Heart right ventricle (tissue), 16 donors: ENCODE measurements at regions not wholly inside any gene's neighbourhood (a gene's known extent, or its start where the extent isn't known, plus 50 kb on each side); places are given as distances from the start of the nearest gene placed in this dataset.

Experiments
- ATAC-seq, 8 donors: fragments of 200-7000 bp; cut with Tn5 transposase; one replicate each; pipeline ENCODE4 v1.9.1; 2020; ENCODE audit warnings: mild to moderate bottlenecking in 8 of 8, moderate library complexity in 8 of 8, moderate number of reproducible peaks in 1 of 8
- DNase-seq, 2 donors: peaks; one replicate each; pipeline ENCODE4 v3.0.0-alpha.2; 2020
- H3K27ac ChIP-seq, 10 donors: fragments of 200-600 bp; sonication (generic) in 2 of 10; one replicate each; pipeline versions ENCODE4 v1.5.0 to v1.8.0; 2020 to 2022; ENCODE audit warnings: mild to moderate bottlenecking in 3 of 10
- H3K27me3 ChIP-seq, 7 donors: fragments of 200-600 bp; one replicate each; pipeline ENCODE4 v1.8.0; 2021 to 2022; ENCODE audit warnings: mild to moderate bottlenecking in 2 of 7
- H3K36me3 ChIP-seq, 9 donors: fragments of 200-600 bp; sonication (generic) in 1 of 9; one replicate each; pipeline versions ENCODE4 v1.5.0 to v1.8.0; 2020 to 2022; ENCODE audit warnings: mild to moderate bottlenecking in 2 of 9
- H3K4me1 ChIP-seq, 9 donors: fragments of 200-600 bp; sonication (generic) in 1 of 9; one replicate each; pipeline versions ENCODE4 v1.5.0 to v1.8.0; 2020 to 2022; ENCODE audit warnings: mild to moderate bottlenecking in 4 of 9
- H3K4me3 ChIP-seq, 10 donors: fragments of 200-600 bp; sonication (generic) in 2 of 10; one replicate each; pipeline versions ENCODE4 v1.5.0 to v1.8.0; 2020 to 2022; ENCODE audit warnings: mild to moderate bottlenecking in 7 of 10, moderate library complexity in 2 of 10
- H3K9me3 ChIP-seq, 11 donors: fragments of 200-600 bp in 10 of 11; sonication (generic) in 2 of 11; one replicate each; pipeline versions ENCODE4 v1.5.0 to v1.8.0; 2013 to 2022; ENCODE audit warnings: mild to moderate bottlenecking in 2 of 11, control low read depth in 1 of 11, moderate library complexity in 1 of 11
- CTCF ChIP-seq, 9 donors: fragments of 200-600 bp; sonication (generic) in 2 of 9; IDR thresholded peaks; one replicate each; pipeline versions ENCODE4 v1.5.0 to v1.8.0; 2021 to 2022; ENCODE audit warnings: antibody characterized with exemption in 9 of 9, mild to moderate bottlenecking in 5 of 9, moderate library complexity in 1 of 9
- WGBS, 2 donors: extraction: QIAGEN DNeasy Blood & Tissue Kit; methylation state at CpG; one replicate each; pipeline ENCODE4 v1.1.7; 2013; ENCODE audit warnings: inconsistent platforms in 1 of 2; 5-methylcytosine and 5-hydroxymethylcytosine counted together
- intact Hi-C, 10 donors: fragments of 100-400 bp; cut with DNase I; formaldehyde crosslinking; loops; one replicate each; pipeline versions ENCODE4 v1.11.1 to v1.14.2; 2022
- donor health status: Arrhythmogenic right ventricular cardiomyopathy.
- donor health status: ischemic (EF 13 %, LVEDD 7.1; RV severe dilation, severe dysfunction).
- donor health status: healthy with polysubstance abuse.
- donor health status: DM: no; HTN: yes; CAD: no.
- donor health status: DM: no; HTN: no; CAD: no.
- donor health status: ischemic (EF 25% LVEDD 6.9; RV normal size, moderate dysfunction).
- donor health status: ischemic (EF 25% LVEDD 5.7; RV mildly dilated, moderate dysfunction).
- donor health status: healthy.
- donor health status: DM: yes; HTN: yes; CAD: no.
- donor health status: Ischemic cardiomyopathy.
- donor health status: ischemic (EF 35%, LVEDD 5.7; RV mildly dilated, moderate dysfunction).
- donor health status: nonischemic (EF 11% LVEDD 7.7; RV severe dilation, severe dysfunction).
- donor health status: DM: yes; HTN: yes; CAD: no.
- donor health status: PGD.
- donor health status: ischemic (EF 29% LVEDD 5.4; RV normal size, mild dysfunction).
- donor health status: nonischemic (EF 23%, LVEDD 6.1; RV moderate dilation, normal function).

GRCh38 chr10:65292551-65292950 lies 1633.3 kb upstream of the LRRTM3 start:
- TF ChIP-seq CTCF (IDR thresholded peaks at IDR 0.05), result no peak
- Histone ChIP-seq H3K4me3 (no peak overlapping the region), H3K27ac (no peak overlapping the region), H3K4me1 (peaks cover 0 to 7% (median 0%) of the 10 kb centered on the region in 9 donors), H3K27me3 (no peaks in the 10 kb centered on the region), H3K36me3 (no peaks in the 10 kb centered on the region), H3K9me3 (no peaks in the 10 kb centered on the region)
- intact Hi-C loops, result no loop called here
- ATAC-seq (no peak), DNase-seq (no peak)
- 96 to 97% methylated on average over 3 of the region's 3 CpGs for WGBS, 2 donors

- H3K4me1 ChIP-seq, result peaks cover 0 to 7% (median 0%) of the 10 kb centered on the region in 9 donors
- 15 to 24% methylated on average over 1 of the region's 1 CpG for WGBS, 2 donors
- DNase-seq (no peak), ATAC-seq (no peak)
- H3K36me3 ChIP-seq, result no peaks in the 10 kb centered on the region
- intact Hi-C loops, result no loop called here
- no peaks in the 10 kb centered on the region for H3K27me3 ChIP-seq
- no peak for TF ChIP-seq CTCF (IDR thresholded peaks at IDR 0.05)
- no peak overlapping the region for H3K27ac ChIP-seq
- H3K4me3 ChIP-seq, result no peak overlapping the region
- H3K9me3 ChIP-seq, result no peaks in the 10 kb centered on the region
Observed at GRCh38 chr10:65294329-65294728, 1631.5 kb upstream of the LRRTM3 start.

- ATAC-seq (no peak), DNase-seq (no peak)
- WGBS, 2 donors, result 94 to 97% methylated on average over 3 of the region's 3 CpGs
- Histone ChIP-seq H3K36me3 (no peaks in the 10 kb centered on the region), H3K9me3 (no peaks in the 10 kb centered on the region), H3K4me1 (peaks cover 0 to 6% (median 0%) of the 10 kb centered on the region in 9 donors), H3K4me3 (no peak overlapping the region), H3K27me3 (no peaks in the 10 kb centered on the region), H3K27ac (no peak overlapping the region)
- intact Hi-C loops, result no loop called here
- TF ChIP-seq CTCF (IDR thresholded peaks at IDR 0.05), result no peak
Observed at GRCh38 chr10:65301181-65301580, 1624.7 kb upstream of the LRRTM3 start.

GRCh38 chr10:65306201-65306600 lies 1619.6 kb upstream of the LRRTM3 start:
- no peak for DNase-seq
- Histone ChIP-seq H3K9me3 (no peaks in the 10 kb centered on the region), H3K4me1 (no peaks in the 10 kb centered on the region), H3K27ac (no peak overlapping the region), H3K36me3 (no peaks in the 10 kb centered on the region), H3K27me3 (no peaks in the 10 kb centered on the region), H3K4me3 (no peak overlapping the region)
- intact Hi-C loops, result no loop called here
- WGBS, 2 donors, result 63 to 70% methylated on average over 2 of the region's 2 CpGs
- TF ChIP-seq CTCF (IDR thresholded peaks at IDR 0.05), result no peak
- no peak for ATAC-seq

- Histone ChIP-seq H3K36me3 (no peaks in the 10 kb centered on the region), H3K4me1 (no peaks in the 10 kb centered on the region), H3K27me3 (no peaks in the 10 kb centered on the region), H3K27ac (no peak overlapping the region), H3K9me3 (no peaks in the 10 kb centered on the region), H3K4me3 (no peak overlapping the region)
- no peak for TF ChIP-seq CTCF (IDR thresholded peaks at IDR 0.05)
- ATAC-seq, result no peak
- no peak for DNase-seq
- intact Hi-C loops, result no loop called here
Observed at GRCh38 chr10:65312876-65313275, 1613.0 kb upstream of the LRRTM3 start.
